ACC112 (cell line): ENCODE measurements at regions not wholly inside any gene's neighbourhood (a gene's known extent, or its start where the extent isn't known, plus 50 kb on each side); places are given as distances from the start of the nearest gene placed in this dataset.

ENCODE experiments used
- H2AFZ ChIP-seq: fragments of 200-600 bp; sonication (generic); one replicate; pipeline ENCODE4 v1.6.0; 2017; ENCODE audit warnings: antibody characterized with exemption, low read length; ENCODE audit not compliant: unreplicated experiment
- H3K27ac ChIP-seq: fragments of 200-600 bp; sonication (generic); 2 replicates; pipeline ENCODE4 v1.5.1; 2014; ENCODE audit warnings: low read depth, mild to moderate bottlenecking, antibody characterized with exemption, low read length, moderate library complexity
- H3K27me3 ChIP-seq: fragments of 200-600 bp; sonication (generic); 2 replicates; pipeline ENCODE4 v1.6.1; 2014; ENCODE audit warnings: mild to moderate bottlenecking, antibody characterized with exemption, low read length, moderate library complexity, mixed read lengths; ENCODE audit not compliant: insufficient read depth
- H3K36me3 ChIP-seq: fragments of 200-600 bp; sonication (generic); 2 replicates; pipeline ENCODE4 v1.6.1; 2016; ENCODE audit warnings: mild to moderate bottlenecking, antibody characterized with exemption, low read length, moderate library complexity, mixed read lengths; ENCODE audit not compliant: insufficient read depth
- H3K4me1 ChIP-seq: fragments of 200-600 bp; sonication (generic); one replicate; pipeline ENCODE4 v1.6.1; 2016; ENCODE audit warnings: low read length, mixed read lengths; ENCODE audit not compliant: insufficient read depth, unreplicated experiment, control insufficient read depth
- H3K4me3 ChIP-seq: fragments of 200-600 bp; sonication (generic); 2 replicates; pipeline ENCODE4 v1.5.1; 2014; ENCODE audit warnings: mild to moderate bottlenecking, low read depth, low read length
- H3K79me2 ChIP-seq: fragments of 200-600 bp; sonication (generic); one replicate; pipeline ENCODE4 v1.6.0; 2016; ENCODE audit warnings: low read length; ENCODE audit not compliant: control insufficient read depth, unreplicated experiment, insufficient read depth

- Histone ChIP-seq H3K4me1 (peaks cover 8% of the 10 kb centered on the region), H3K36me3 (no peaks in the 10 kb centered on the region), H2AFZ (no peak overlapping the region), H3K27me3 (no peaks in the 10 kb centered on the region), H3K27ac (no peak overlapping the region), H3K79me2 (no peaks in the 10 kb centered on the region), H3K4me3 (no peak overlapping the region)
These were observed 236.4 kb upstream of the CRY1 start for GRCh38 chr12:107329569-107330324.

GRCh38 chr12:107330831-107331431, 237.6 kb upstream of the CRY1 start:
- Histone ChIP-seq H2AFZ (no peak overlapping the region), H3K4me3 (no peak overlapping the region), H3K27me3 (no peaks in the 10 kb centered on the region), H3K36me3 (no peaks in the 10 kb centered on the region), H3K4me1 (peaks cover 8% of the 10 kb centered on the region), H3K27ac (no peak overlapping the region), H3K79me2 (no peaks in the 10 kb centered on the region)

- no peak overlapping the region for H3K27ac ChIP-seq
- no peak overlapping the region for H3K4me3 ChIP-seq
- H3K79me2 ChIP-seq: no peaks in the 10 kb centered on the region
- H3K27me3 ChIP-seq: no peaks in the 10 kb centered on the region
- no peaks in the 10 kb centered on the region for H3K36me3 ChIP-seq
- peaks cover 8% of the 10 kb centered on the region for H3K4me1 ChIP-seq
- H2AFZ ChIP-seq: no peak overlapping the region
These were observed 238.1 kb upstream of the CRY1 start for GRCh38 chr12:107331471-107331870.

GRCh38 chr12:107331912-107332311, 238.6 kb upstream of the CRY1 start:
- Histone ChIP-seq H2AFZ (no peak overlapping the region), H3K4me3 (no peak overlapping the region), H3K36me3 (no peaks in the 10 kb centered on the region), H3K79me2 (no peaks in the 10 kb centered on the region), H3K27ac (no peak overlapping the region), H3K27me3 (no peaks in the 10 kb centered on the region), H3K4me1 (peaks cover 9% of the 10 kb centered on the region)

- H3K27me3 ChIP-seq: no peaks in the 10 kb centered on the region
These were observed 239.4 kb upstream of the CRY1 start for GRCh38 chr12:107332743-107333142.

GRCh38 chr12:107335802-107336570, 242.6 kb upstream of the CRY1 start:
- no peak overlapping the region for H2AFZ ChIP-seq
- H3K4me3 ChIP-seq: no peak overlapping the region
- H3K4me1 ChIP-seq: peaks cover 4% of the 10 kb centered on the region
- no peaks in the 10 kb centered on the region for H3K79me2 ChIP-seq
- H3K27me3 ChIP-seq: no peaks in the 10 kb centered on the region
- no peak overlapping the region for H3K27ac ChIP-seq
- H3K36me3 ChIP-seq: no peaks in the 10 kb centered on the region

More at GRCh38 chr12:107332743-107333142, 239.4 kb upstream of the CRY1 start:
- H3K4me3 ChIP-seq: no peak overlapping the region
- H2AFZ ChIP-seq: no peak overlapping the region
- H3K4me1 ChIP-seq: peaks cover 12% of the 10 kb centered on the region
- no peak overlapping the region for H3K27ac ChIP-seq
- H3K79me2 ChIP-seq: no peaks in the 10 kb centered on the region
- no peaks in the 10 kb centered on the region for H3K36me3 ChIP-seq

- H3K4me3 ChIP-seq: no peak overlapping the region
- H3K79me2 ChIP-seq: no peaks in the 10 kb centered on the region
- H3K36me3 ChIP-seq: no peaks in the 10 kb centered on the region
- H2AFZ ChIP-seq: no peak overlapping the region
- H3K27ac ChIP-seq: no peak overlapping the region
- peaks cover 4% of the 10 kb centered on the region for H3K4me1 ChIP-seq
- H3K27me3 ChIP-seq: no peaks in the 10 kb centered on the region
These were observed 243.3 kb upstream of the CRY1 start for GRCh38 chr12:107336695-107337094.

GRCh38 chr12:107337346-107338095, 244.2 kb upstream of the CRY1 start:
- no peaks in the 10 kb centered on the region for H3K79me2 ChIP-seq
- H3K4me1 ChIP-seq: peaks cover 4% of the 10 kb centered on the region
- H3K4me3 ChIP-seq: no peak overlapping the region
- no peaks in the 10 kb centered on the region for H3K36me3 ChIP-seq
- no peak overlapping the region for H3K27ac ChIP-seq
- H3K27me3 ChIP-seq: no peaks in the 10 kb centered on the region
- no peak overlapping the region for H2AFZ ChIP-seq

- Histone ChIP-seq H2AFZ (no peak overlapping the region), H3K4me3 (no peak overlapping the region), H3K27ac (no peak overlapping the region), H3K4me1 (peaks cover 14% of the 10 kb centered on the region), H3K36me3 (no peaks in the 10 kb centered on the region), H3K27me3 (no peaks in the 10 kb centered on the region), H3K79me2 (no peaks in the 10 kb centered on the region)
These were observed 246.1 kb upstream of the CRY1 start for GRCh38 chr12:107339487-107339886.

- H3K27ac ChIP-seq: no peak overlapping the region
- H2AFZ ChIP-seq: no peak overlapping the region
- no peaks in the 10 kb centered on the region for H3K79me2 ChIP-seq
- peaks cover 18% of the 10 kb centered on the region for H3K4me1 ChIP-seq
- H3K36me3 ChIP-seq: no peaks in the 10 kb centered on the region
- H3K27me3 ChIP-seq: no peaks in the 10 kb centered on the region
- H3K4me3 ChIP-seq: no peak overlapping the region
These were observed 246.6 kb upstream of the CRY1 start for GRCh38 chr12:107339932-107340331.
